Gastrocnemius medialis (tissue), 4 donors: ENCODE measurements at regions not wholly inside any gene's neighbourhood (a gene's known extent, or its start where the extent isn't known, plus 50 kb on each side); places are given as distances from the start of the nearest gene placed in this dataset.

Experiments
- ATAC-seq, 2 donors: fragments of 150-250 bp; one replicate each; pipeline ENCODE4 v1.9.1; 2016
- DNase-seq, 2 donors: peaks; one replicate each; pipeline ENCODE4 v3.0.0-alpha.2; 2019
- H3K27ac ChIP-seq, 4 donors: fragments of 200-600 bp; sonication (generic); 1 replicate in 1 of 4; 2 replicates in 3 of 4; pipeline ENCODE4 v1.5.1; 2016 to 2018; ENCODE audit warnings: mild to moderate bottlenecking in 2 of 4, moderate library complexity in 1 of 4
- H3K27me3 ChIP-seq, 3 donors: fragments of 200-600 bp; sonication (generic) in 2 of 3; 1 replicate in 1 of 3; 2 replicates in 2 of 3; pipeline versions ENCODE4 v1.5.1 to v1.6.0; 2016 to 2019; ENCODE audit warnings: mild to moderate bottlenecking in 1 of 3, moderate library complexity in 1 of 3
- H3K36me3 ChIP-seq, 2 donors: fragments of 200-600 bp; sonication (generic) in 1 of 2; one replicate each; pipeline ENCODE4 v1.5.1; 2017 to 2018
- H3K4me1 ChIP-seq, 2 donors: fragments of 200-600 bp; sonication (generic) in 1 of 2; one replicate each; pipeline ENCODE4 v1.5.1; 2016 to 2017; ENCODE audit warnings: mild to moderate bottlenecking in 2 of 2
- H3K4me3 ChIP-seq, 4 donors: fragments of 200-600 bp; sonication (generic) in 3 of 4; 1 replicate in 1 of 4; 2 replicates in 3 of 4; pipeline ENCODE4 v1.5.1; 2016 to 2019; ENCODE audit warnings: mild to moderate bottlenecking in 2 of 4
- H3K9me3 ChIP-seq, 3 donors: fragments of 200-600 bp; sonication (generic) in 2 of 3; 1 replicate in 1 of 3; 2 replicates in 2 of 3; pipeline ENCODE4 v1.5.1; 2016 to 2019
- POLR2A ChIP-seq, 2 donors: fragments of 450-650 bp; IDR thresholded peaks; one replicate each; pipeline ENCODE4 v1.6.1; 2017; ENCODE audit warnings: antibody characterized with exemption in 2 of 2, mild to moderate bottlenecking in 2 of 2, moderate library complexity in 2 of 2
- in situ Hi-C, 4 donors: fragments of 200-750 bp; cut with MboI; loops; one replicate each; pipeline versions ENCODE4 v1.15.0 to v1.8.0; 2017; ENCODE audit warnings: low sequenced_read_pairs in 4 of 4
- intact Hi-C: fragments of 100-400 bp; cut with DNase I; formaldehyde crosslinking; loops from one replicate; pipeline ENCODE4 v1.15.1; 2023; ENCODE audit warnings: low total_unique reads
- TF ChIP-seq, protein P1 (sequence below), 5 experiments: fragments of 450-650 bp in 3 of 5; fragments of 200-600 bp in 2 of 5; sonication (generic) in 2 of 5; IDR thresholded peaks in 4 of 5; conservative IDR thresholded peaks in 1 of 5; 1 replicate in 4 of 5; 2 replicates in 1 of 5; pipeline ENCODE4 v1.5.1; 2016 to 2019; ENCODE audit warnings: antibody characterized with exemption in 5 of 5, mild to moderate bottlenecking in 3 of 5, moderate library complexity in 3 of 5

DNA sequence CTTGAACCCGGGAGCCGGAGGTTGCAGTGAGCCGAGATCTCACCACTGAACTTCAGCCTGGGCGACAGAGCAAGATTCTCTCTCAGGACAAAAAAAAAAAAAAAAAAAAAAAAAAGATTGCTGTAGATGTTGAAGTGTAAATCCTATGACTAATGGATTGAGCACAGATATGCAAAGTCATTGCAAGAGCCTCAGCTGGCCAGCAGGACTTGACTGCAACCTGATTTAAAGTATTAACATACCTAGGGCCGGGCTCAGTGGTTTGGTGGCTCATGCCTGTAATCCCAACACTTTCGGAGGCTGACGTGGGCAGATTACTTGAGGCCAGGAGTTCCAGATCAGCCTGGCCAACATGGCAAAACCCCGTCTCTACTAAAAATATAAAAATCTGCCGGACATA is 69.6 kb upstream of the EPCAM start:
- intact Hi-C loops (no loop called here), in situ Hi-C loops (no loop called here)
- Histone ChIP-seq H3K27ac (peak overlapping the region; percentile 74 to 79 (median 79)), H3K9me3 (no peaks in the 10 kb centered on the region), H3K4me1 (peaks cover 24 to 36% of the 10 kb centered on the region in 2 donors), H3K27me3 (no peaks in the 10 kb centered on the region), H3K36me3 (no peaks in the 10 kb centered on the region), H3K4me3 (no peak overlapping the region)
- DNase-seq (peak; percentile 57 to 69), ATAC-seq (peak; percentile 68 to 84)
- TF ChIP-seq, protein P1, sequence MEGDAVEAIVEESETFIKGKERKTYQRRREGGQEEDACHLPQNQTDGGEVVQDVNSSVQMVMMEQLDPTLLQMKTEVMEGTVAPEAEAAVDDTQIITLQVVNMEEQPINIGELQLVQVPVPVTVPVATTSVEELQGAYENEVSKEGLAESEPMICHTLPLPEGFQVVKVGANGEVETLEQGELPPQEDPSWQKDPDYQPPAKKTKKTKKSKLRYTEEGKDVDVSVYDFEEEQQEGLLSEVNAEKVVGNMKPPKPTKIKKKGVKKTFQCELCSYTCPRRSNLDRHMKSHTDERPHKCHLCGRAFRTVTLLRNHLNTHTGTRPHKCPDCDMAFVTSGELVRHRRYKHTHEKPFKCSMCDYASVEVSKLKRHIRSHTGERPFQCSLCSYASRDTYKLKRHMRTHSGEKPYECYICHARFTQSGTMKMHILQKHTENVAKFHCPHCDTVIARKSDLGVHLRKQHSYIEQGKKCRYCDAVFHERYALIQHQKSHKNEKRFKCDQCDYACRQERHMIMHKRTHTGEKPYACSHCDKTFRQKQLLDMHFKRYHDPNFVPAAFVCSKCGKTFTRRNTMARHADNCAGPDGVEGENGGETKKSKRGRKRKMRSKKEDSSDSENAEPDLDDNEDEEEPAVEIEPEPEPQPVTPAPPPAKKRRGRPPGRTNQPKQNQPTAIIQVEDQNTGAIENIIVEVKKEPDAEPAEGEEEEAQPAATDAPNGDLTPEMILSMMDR (IDR thresholded peaks at IDR 0.05 in 4 of 5, conservative IDR thresholded peaks at IDR 0.05 in 1 of 5), result peak in 1 of 5 experiments; percentile 12
- no peak for TF ChIP-seq POLR2A (IDR thresholded peaks at IDR 0.05)

GRCh38 chr2:47298771-47299170 is 70.3 kb upstream of the EPCAM start:
- Histone ChIP-seq H3K9me3 (no peaks in the 10 kb centered on the region), H3K36me3 (no peaks in the 10 kb centered on the region), H3K4me3 (no peak overlapping the region), H3K27ac (peak overlapping the region in 1 of 4 donors; percentile 2), H3K4me1 (peaks cover 24 to 36% of the 10 kb centered on the region in 2 donors), H3K27me3 (no peaks in the 10 kb centered on the region)
- no peak for TF ChIP-seq POLR2A (IDR thresholded peaks at IDR 0.05)
- TF ChIP-seq, protein P1 (IDR thresholded peaks at IDR 0.05 in 4 of 5, conservative IDR thresholded peaks at IDR 0.05 in 1 of 5), result no peak
- ATAC-seq, result no peak
- intact Hi-C loops, result no loop called here
- in situ Hi-C loops, result no loop called here
- no peak for DNase-seq

GRCh38 chr2:47297767-47298425 is 71.2 kb upstream of the EPCAM start:
- Histone ChIP-seq H3K4me1 (peaks cover 21 to 33% of the 10 kb centered on the region in 2 donors), H3K27me3 (no peaks in the 10 kb centered on the region), H3K9me3 (no peaks in the 10 kb centered on the region), H3K27ac (no peak overlapping the region), H3K36me3 (no peaks in the 10 kb centered on the region), H3K4me3 (no peak overlapping the region)
- TF ChIP-seq POLR2A (IDR thresholded peaks at IDR 0.05), result no peak
- TF ChIP-seq, protein P1 (IDR thresholded peaks at IDR 0.05 in 4 of 5, conservative IDR thresholded peaks at IDR 0.05 in 1 of 5), result no peak
- DNase-seq (no peak), ATAC-seq (no peak)
- in situ Hi-C loops, result no loop called here
- intact Hi-C loops, result loop anchor here (2.0 kb wide), 1 partner anchor 23 kb away; no protein-coding TSS in a partner anchor

DNA sequence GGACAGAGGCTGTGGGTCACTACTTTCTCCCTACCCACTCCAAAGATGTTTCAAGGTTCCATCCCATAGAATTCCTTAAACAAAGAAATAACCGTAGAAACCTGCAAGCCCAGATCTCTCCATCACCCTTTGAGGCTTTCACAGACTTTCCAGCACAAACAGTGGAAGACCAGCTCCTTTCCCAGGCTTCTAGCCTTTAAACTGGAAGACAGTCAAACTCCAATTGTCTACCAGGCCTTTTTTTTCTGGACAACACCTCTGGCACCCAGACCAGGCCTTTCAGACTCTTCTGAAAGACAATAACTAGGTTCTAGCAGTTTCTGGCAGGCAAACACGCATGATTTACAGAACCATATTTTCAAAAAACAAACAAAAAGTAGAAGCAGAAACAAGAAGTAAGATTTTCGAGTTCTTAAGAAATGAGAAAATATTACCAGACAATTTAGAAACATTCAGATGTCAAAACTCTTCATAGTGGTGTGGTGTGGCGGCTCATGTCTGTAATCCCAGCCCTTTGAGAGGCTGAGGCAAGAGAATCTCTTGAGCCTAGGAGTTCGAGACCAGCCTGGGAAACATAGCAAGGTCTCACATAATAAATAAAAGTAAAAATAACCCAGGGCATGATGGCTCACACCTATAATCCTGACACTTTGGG is 73.0 kb upstream of the EPCAM start:
- TF ChIP-seq, protein P1 (IDR thresholded peaks at IDR 0.05 in 4 of 5, conservative IDR thresholded peaks at IDR 0.05 in 1 of 5), result no peak
- no peak for TF ChIP-seq POLR2A (IDR thresholded peaks at IDR 0.05)
- intact Hi-C loops, result loop anchor here (2.0 kb wide), 1 partner anchor 21 kb away; no protein-coding TSS in a partner anchor
- no peaks in the 10 kb centered on the region for H3K27me3 ChIP-seq
- peak overlapping the region in 3 of 4 donors; percentile 7 to 39 (median 38) for H3K27ac ChIP-seq
- H3K36me3 ChIP-seq, result no peaks in the 10 kb centered on the region
- H3K4me1 ChIP-seq, result peaks cover 8 to 20% of the 10 kb centered on the region in 2 donors
- H3K9me3 ChIP-seq, result no peaks in the 10 kb centered on the region
- DNase-seq, result no peak
- ATAC-seq, result no peak
- H3K4me3 ChIP-seq, result no peak overlapping the region
- in situ Hi-C loops, result no loop called here
